NCI-H2196 treated with DMSO at 0.1 percent for 48 hours (cell line): ENCODE measurements at regions not wholly inside any gene's neighbourhood (a gene's known extent, or its start where the extent isn't known, plus 50 kb on each side); places are given as distances from the start of the nearest gene placed in this dataset.
A peak's percentile ranks its signal among the peaks of the same experiment; 100 is the strongest.
"Not testable (repeated sequence)": the region's sequence is repeated elsewhere in the genome, so short reads cannot be mapped to it uniquely, and the experiment has no call there.

ENCODE experiments used
- DNase-seq: peaks from one replicate; lab custom pipeline; 2025; ENCODE audit not compliant: unreplicated experiment; lab: John Stamatoyannopoulos, UW

GRCh38 chr13:107927557-107927956 lies 287.8 kb downstream of the LIG4 start:
- no peak for DNase-seq

DNA sequence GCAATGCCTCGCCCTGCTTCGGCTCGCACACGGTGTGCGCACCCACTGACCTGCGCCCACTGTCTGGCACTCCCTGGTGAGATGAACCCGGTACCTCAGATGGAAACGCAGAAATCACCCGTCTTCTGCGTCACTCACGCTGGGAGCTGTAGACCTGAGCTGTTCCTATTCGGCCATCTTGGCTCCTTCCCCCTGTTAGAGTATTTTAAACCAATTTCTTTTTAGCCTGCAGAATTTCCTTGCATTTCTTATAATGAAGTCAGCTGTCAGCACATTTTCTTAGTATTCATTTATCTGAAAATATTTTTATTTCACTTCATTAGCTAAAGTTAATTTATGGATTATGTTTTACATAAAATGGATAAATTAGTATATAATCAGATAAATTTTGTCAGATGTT lies 288.8 kb downstream of the LIG4 start:
- not testable (repeated sequence) for DNase-seq

- DNase-seq = not testable (repeated sequence)
Measured at GRCh38 chr13:107916902-107917301, 298.4 kb downstream of the LIG4 start.

GRCh38 chr13:107912745-107913144 lies 302.6 kb downstream of the LIG4 start:
- no peak for DNase-seq

- DNase-seq = no peak
Measured at GRCh38 chr13:107907065-107907805, 308.1 kb downstream of the LIG4 start.

DNA sequence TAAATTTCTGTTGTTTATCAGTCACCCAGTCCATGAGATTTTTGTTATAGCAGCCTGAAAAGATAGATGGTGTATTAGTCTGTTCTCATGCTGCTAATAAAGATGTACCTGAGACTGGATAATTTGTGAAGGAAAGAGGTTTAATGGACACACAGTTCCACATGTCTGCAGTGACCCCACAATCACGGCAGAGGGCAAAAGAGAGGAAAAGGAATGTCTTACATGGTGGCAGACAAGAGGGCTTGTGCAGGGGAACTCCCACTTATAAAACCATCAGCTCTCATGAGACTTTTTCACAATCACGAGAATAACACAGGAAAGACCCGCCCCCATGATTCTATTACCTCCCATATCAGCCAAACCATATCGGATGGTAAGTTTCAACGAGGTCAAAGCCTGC lies 309.2 kb downstream of the LIG4 start:
- no peak for DNase-seq

- DNase-seq = no peak
Measured at GRCh38 chr13:107901996-107902562, 313.3 kb downstream of the LIG4 start.

- DNase-seq = no peak
Measured at GRCh38 chr13:107901230-107901629, 314.1 kb downstream of the LIG4 start.

DNA sequence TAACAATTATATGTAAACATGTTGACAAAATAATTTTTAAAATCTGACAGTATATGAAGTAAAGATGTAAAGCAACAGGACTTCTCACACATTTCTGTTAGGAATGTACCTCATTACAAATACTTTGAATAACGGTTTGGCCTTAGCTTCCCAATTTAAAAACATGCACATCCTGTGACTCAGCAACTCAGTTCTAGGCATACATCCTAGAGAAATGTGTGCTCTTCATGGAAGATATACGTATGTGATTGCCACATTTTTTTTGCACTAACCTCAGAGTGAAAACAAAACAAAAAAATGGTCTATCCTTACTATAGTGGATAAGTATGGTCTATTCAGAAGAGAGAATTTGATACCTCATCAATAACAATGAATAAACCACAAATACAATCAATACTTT lies 314.6 kb downstream of the LIG4 start:
- no peak for DNase-seq

DNA sequence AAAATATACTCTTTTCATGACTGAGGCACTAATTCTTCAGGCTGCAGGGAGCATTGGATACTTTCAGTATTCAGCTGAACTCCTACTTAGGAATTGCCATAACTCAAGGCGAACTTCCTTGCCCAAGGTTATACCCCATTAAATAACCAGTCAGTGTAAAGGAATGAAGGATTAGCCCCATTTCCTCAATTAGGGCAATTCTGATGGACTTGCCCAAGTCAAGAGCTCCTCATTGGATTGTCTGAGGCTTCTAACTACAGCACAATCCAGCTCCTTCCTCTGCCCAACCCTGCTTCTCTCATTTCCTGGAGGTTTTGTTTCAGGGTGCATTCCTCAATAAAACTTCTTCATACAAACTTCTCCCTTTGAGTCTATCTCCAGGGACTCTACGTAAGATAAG lies 329.2 kb downstream of the LIG4 start:
- no peak for DNase-seq

GRCh38 chr13:107884564-107884963 lies 330.8 kb downstream of the LIG4 start:
- no peak for DNase-seq

GRCh38 chr13:107883561-107884175 lies 331.7 kb downstream of the LIG4 start:
- DNase-seq = no peak

DNA sequence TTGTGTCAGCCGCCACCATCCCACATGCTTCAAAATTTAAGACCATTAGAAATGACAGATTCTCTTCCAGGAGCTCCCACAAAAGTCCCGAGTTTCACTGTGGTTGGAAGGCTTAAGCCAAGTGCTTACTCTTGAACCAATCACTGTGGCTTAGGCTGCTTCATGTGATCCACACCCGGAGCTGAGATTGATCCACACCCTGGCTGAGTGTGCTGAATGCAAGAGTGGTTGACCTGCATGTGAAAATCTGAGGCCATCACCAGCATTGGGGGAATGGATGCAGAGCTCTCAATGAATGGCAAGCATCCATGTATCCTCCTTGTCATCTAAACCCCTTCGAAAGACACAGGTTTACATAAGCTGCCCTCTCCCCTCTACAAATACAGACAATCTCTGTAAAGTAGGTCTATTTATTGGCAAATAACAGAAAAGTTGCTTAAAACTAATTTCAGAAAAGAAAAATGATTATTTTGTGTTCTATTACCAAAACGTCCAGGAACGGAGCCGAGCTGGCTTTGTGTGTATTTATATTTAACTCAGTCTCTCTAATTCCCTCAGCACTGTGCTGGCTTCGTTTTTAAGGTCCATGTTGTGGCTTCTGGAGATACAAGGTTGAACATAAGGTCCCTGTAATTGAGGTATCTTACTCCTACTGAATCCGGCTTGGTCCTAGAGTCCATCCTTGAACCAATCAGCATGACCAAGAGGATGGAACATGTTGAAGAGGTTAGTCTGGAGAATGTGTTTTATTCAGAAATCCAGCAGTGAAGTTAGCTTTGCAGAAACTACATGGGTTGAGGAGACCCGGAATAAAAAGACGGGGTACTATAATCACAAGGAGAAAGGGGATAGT lies 332.4 kb downstream of the LIG4 start:
- DNase-seq = no peak

DNA sequence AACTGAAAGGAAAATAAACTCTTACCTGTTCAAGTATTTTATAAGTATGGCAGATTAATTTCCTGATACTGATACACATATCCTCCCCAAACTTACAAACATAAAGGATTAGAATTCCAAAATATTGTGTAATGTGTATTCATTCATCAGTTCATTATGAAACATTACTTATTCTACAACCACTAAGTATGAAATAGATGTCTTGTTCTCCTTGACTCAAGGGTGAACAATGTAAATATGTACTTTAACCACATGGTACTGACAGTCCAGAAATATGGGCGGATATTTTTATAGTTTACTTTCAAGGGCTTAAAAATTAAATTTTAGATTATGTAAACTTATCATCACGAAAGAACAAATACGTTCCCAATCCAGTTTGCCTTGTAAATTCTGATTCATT lies 334.0 kb downstream of the LIG4 start:
- no peak for DNase-seq

DNA sequence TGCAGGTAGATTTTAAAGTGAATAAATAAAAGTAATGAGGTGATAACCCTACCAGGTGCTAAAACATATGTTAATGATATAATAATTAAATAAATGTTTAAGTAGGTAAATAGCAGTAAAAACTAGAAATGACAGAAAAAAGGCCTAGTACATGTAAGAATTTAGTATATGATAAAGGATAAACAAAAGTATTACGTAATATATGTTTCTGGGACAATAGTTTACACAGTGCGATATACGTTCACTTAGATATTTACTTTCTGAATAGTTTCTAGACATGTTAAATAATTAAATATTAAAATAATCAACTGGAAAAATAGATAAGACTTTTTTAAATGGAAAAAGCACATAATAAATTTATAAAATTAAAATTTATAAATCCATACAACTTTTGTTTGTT lies 340.9 kb downstream of the LIG4 start:
- DNase-seq = no peak

- no peak for DNase-seq
Measured at GRCh38 chr13:107873926-107874325, 341.4 kb downstream of the LIG4 start.

DNA sequence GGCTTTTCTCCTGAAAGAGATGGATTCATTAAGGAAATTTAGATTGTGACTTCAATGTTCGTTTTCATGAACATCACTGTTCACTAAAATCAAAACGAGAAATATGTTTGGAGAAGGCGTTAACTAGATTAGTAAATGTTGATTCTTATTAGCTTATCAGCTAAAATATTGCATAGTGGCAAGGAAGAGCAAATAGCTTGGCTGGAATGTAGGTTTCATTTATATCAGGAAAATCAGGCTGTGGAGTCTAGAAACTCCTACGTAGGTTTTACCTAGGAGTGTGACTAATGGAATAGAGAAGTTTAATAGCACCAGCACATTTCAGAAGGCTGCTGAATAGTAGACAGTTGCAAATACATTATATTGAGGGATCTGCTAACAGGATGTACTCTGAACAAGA lies 344.9 kb downstream of the LIG4 start:
- DNase-seq = no peak

- DNase-seq = peak; percentile 21
Measured at GRCh38 chr13:107867701-107868661, 347.4 kb downstream of the LIG4 start.

- DNase-seq = peak; percentile 8
Measured at GRCh38 chr13:107866941-107867623, 348.3 kb downstream of the LIG4 start.
